GM04504 (cell line): ENCODE measurements at regions not wholly inside any gene's neighbourhood (a gene's known extent, or its start where the extent isn't known, plus 50 kb on each side); places are given as distances from the start of the nearest gene placed in this dataset.
"Not testable (repeated sequence)": the region's sequence is repeated elsewhere in the genome, so short reads cannot be mapped to it uniquely, and the experiment has no call there.

Experiments
- DNase-seq: peaks from one replicate; pipeline ENCODE4 v3.0.0-alpha.2; 2012; ENCODE audit warnings: low read depth

- no peak for DNase-seq
Measured at GRCh38 chr5:1667648-1668140, 131.9 kb downstream of the MRPL36 start.

- no peak for DNase-seq
Measured at GRCh38 chr5:1666812-1667588, 132.6 kb downstream of the MRPL36 start.

GRCh38 chr5:1666221-1666620 is 133.4 kb downstream of the MRPL36 start:
- no peak for DNase-seq

GRCh38 chr5:1665803-1666202 is 133.8 kb downstream of the MRPL36 start:
- no peak for DNase-seq

- no peak for DNase-seq
Measured at GRCh38 chr5:1665231-1665630, 134.4 kb downstream of the MRPL36 start.

- no peak for DNase-seq
Measured at GRCh38 chr5:1663186-1663585, 136.5 kb downstream of the MRPL36 start.

GRCh38 chr5:1662559-1663085 is 137.0 kb downstream of the MRPL36 start:
- no peak for DNase-seq

- DNase-seq, result no peak
Measured at GRCh38 chr5:1661831-1662558, 137.6 kb downstream of the MRPL36 start.

GRCh38 chr5:1661311-1661710 is 137.6 kb upstream of the LPCAT1 start:
- no peak for DNase-seq

GRCh38 chr5:1660511-1660910 is 136.8 kb upstream of the LPCAT1 start:
- DNase-seq, result no peak

- no peak for DNase-seq
Measured at GRCh38 chr5:1660001-1660400, 136.2 kb upstream of the LPCAT1 start.

- no peak for DNase-seq
Measured at GRCh38 chr5:1659100-1659981, 135.6 kb upstream of the LPCAT1 start.

GRCh38 chr5:1658665-1659064 is 134.9 kb upstream of the LPCAT1 start:
- DNase-seq, result no peak

GRCh38 chr5:1657161-1657741 is 133.5 kb upstream of the LPCAT1 start:
- no peak for DNase-seq

GRCh38 chr5:1656271-1656975 is 132.7 kb upstream of the LPCAT1 start:
- no peak for DNase-seq

GRCh38 chr5:1655496-1656270 is 131.9 kb upstream of the LPCAT1 start:
- no peak for DNase-seq

GRCh38 chr5:1654786-1655495 is 131.2 kb upstream of the LPCAT1 start:
- DNase-seq, result no peak

GRCh38 chr5:1653698-1654651 is 130.2 kb upstream of the LPCAT1 start:
- not testable (repeated sequence) for DNase-seq
